Smooth muscle cell (in vitro differentiated cells): ENCODE measurements at regions not wholly inside any gene's neighbourhood (a gene's known extent, or its start where the extent isn't known, plus 50 kb on each side); places are given as distances from the start of the nearest gene placed in this dataset.

Source experiments
- DNase-seq: peaks from one replicate; lab custom pipeline; 2025; ENCODE audit not compliant: unreplicated experiment; lab: John Stamatoyannopoulos, UW
- H2AFZ ChIP-seq: fragments of 200-600 bp; sonication (generic); 2 replicates; pipeline ENCODE4 v1.6.0; 2016; ENCODE audit warnings: antibody characterized with exemption, low read depth, mild to moderate bottlenecking
- H3F3A ChIP-seq: fragments of 200-600 bp; sonication (generic); 2 replicates; pipeline ENCODE4 v1.6.0; 2017; ENCODE audit warnings: antibody characterized with exemption, low read depth
- H3K27ac ChIP-seq: fragments of 200-600 bp; sonication (generic); 2 replicates; pipeline ENCODE4 v1.5.1; 2016; ENCODE audit warnings: low read depth, mild to moderate bottlenecking
- H3K27me3 ChIP-seq: fragments of 200-600 bp; sonication (generic); 2 replicates; pipeline ENCODE4 v1.6.1; 2016; ENCODE audit warnings: low read depth, mild to moderate bottlenecking
- H3K36me3 ChIP-seq: fragments of 200-600 bp; sonication (generic); 2 replicates; pipeline ENCODE4 v1.5.1; 2016; ENCODE audit warnings: low read depth
- H3K4me1 ChIP-seq: fragments of 200-600 bp; sonication (generic); 2 replicates; pipeline ENCODE4 v1.5.1; 2016; ENCODE audit warnings: low read depth
- H3K4me2 ChIP-seq: fragments of 200-600 bp; sonication (generic); 2 replicates; pipeline ENCODE4 v1.6.0; 2016; ENCODE audit warnings: mild to moderate bottlenecking
- H3K4me3 ChIP-seq: fragments of 200-600 bp; sonication (generic); 2 replicates; pipeline ENCODE4 v1.5.1; 2016; ENCODE audit warnings: mild to moderate bottlenecking
- H3K79me2 ChIP-seq: fragments of 200-600 bp; sonication (generic); 2 replicates; pipeline ENCODE4 v1.6.0; 2016; ENCODE audit warnings: low read depth, mild to moderate bottlenecking
- H3K9ac ChIP-seq: fragments of 200-600 bp; sonication (generic); 2 replicates; pipeline ENCODE4 v1.6.0; 2016; ENCODE audit warnings: low read depth
- H3K9me3 ChIP-seq: fragments of 200-600 bp; sonication (generic); replicated peaks from 2 replicates; pipeline ENCODE4 v1.5.1; 2016; ENCODE audit warnings: low read depth
- H4K20me1 ChIP-seq: fragments of 200-600 bp; sonication (generic); 2 replicates; pipeline ENCODE4 v1.6.0; 2016; ENCODE audit warnings: low read depth
- CTCF ChIP-seq: fragments of 200-600 bp; sonication (generic); IDR thresholded peaks from 2 replicates; pipeline ENCODE4 v1.5.1; 2017; ENCODE audit warnings: borderline replicate concordance, mild to moderate bottlenecking, antibody characterized with exemption; ENCODE audit not compliant: insufficient read depth, poor library complexity, severe bottlenecking
- WGBS: methylation state at CpG from one replicate; pipeline ENCODE4 v1.1.7; 2016; ENCODE audit warnings: low lambda C conversion rate; 5-methylcytosine and 5-hydroxymethylcytosine counted together

- H3F3A ChIP-seq, result no peaks in the 10 kb centered on the region
- no peak overlapping the region for H2AFZ ChIP-seq
- no peaks in the 10 kb centered on the region for H3K9me3 ChIP-seq
- no peak for DNase-seq
- WGBS, result 95% methylated on average over 12 of the region's 12 CpGs
- H3K9ac ChIP-seq, result no peak overlapping the region
- peaks cover 40% of the 10 kb centered on the region for H3K27me3 ChIP-seq
- no peaks in the 10 kb centered on the region for H3K36me3 ChIP-seq
- no peak overlapping the region for H3K27ac ChIP-seq
- H4K20me1 ChIP-seq, result no peaks in the 10 kb centered on the region
- no peaks in the 10 kb centered on the region for H3K4me1 ChIP-seq
- no peak for TF ChIP-seq CTCF
- H3K4me3 ChIP-seq, result no peak overlapping the region
- no peak overlapping the region for H3K4me2 ChIP-seq
- no peaks in the 10 kb centered on the region for H3K79me2 ChIP-seq
These were observed 144.3 kb upstream of the SPACA1 start for GRCh38 chr6:87903323-87903722.

- no peak overlapping the region for H3K9ac ChIP-seq
- no peak overlapping the region for H3K4me2 ChIP-seq
- no peak overlapping the region for H3K27ac ChIP-seq
- no peaks in the 10 kb centered on the region for H3F3A ChIP-seq
- no peak for DNase-seq
- peaks cover 40% of the 10 kb centered on the region for H3K27me3 ChIP-seq
- no peak overlapping the region for H3K4me3 ChIP-seq
- no peaks in the 10 kb centered on the region for H3K4me1 ChIP-seq
- H3K79me2 ChIP-seq, result no peaks in the 10 kb centered on the region
- no peak for TF ChIP-seq CTCF
- H2AFZ ChIP-seq, result no peak overlapping the region
- H4K20me1 ChIP-seq, result no peaks in the 10 kb centered on the region
- no peaks in the 10 kb centered on the region for H3K9me3 ChIP-seq
- no peaks in the 10 kb centered on the region for H3K36me3 ChIP-seq
These were observed 145.3 kb upstream of the SPACA1 start for GRCh38 chr6:87902383-87902782.

- Histone ChIP-seq H3K4me3 (no peak overlapping the region), H3K27ac (no peak overlapping the region), H3K4me2 (no peak overlapping the region), H3F3A (no peaks in the 10 kb centered on the region), H3K36me3 (no peaks in the 10 kb centered on the region), H2AFZ (no peak overlapping the region), H4K20me1 (no peaks in the 10 kb centered on the region), H3K9ac (no peak overlapping the region), H3K4me1 (no peaks in the 10 kb centered on the region), H3K9me3 (no peaks in the 10 kb centered on the region), H3K27me3 (peaks cover 40% of the 10 kb centered on the region), H3K79me2 (no peaks in the 10 kb centered on the region)
- WGBS, result 56% methylated on average over 1 of the region's 1 CpG
- TF ChIP-seq CTCF, result no peak
- no peak for DNase-seq
These were observed 146.0 kb upstream of the SPACA1 start for GRCh38 chr6:87901613-87902012.

GRCh38 chr6:87900160-87900698 is 147.4 kb upstream of the SPACA1 start:
- no peaks in the 10 kb centered on the region for H4K20me1 ChIP-seq
- no peaks in the 10 kb centered on the region for H3K9me3 ChIP-seq
- DNase-seq, result no peak
- no peaks in the 10 kb centered on the region for H3K36me3 ChIP-seq
- no peaks in the 10 kb centered on the region for H3K79me2 ChIP-seq
- 93% methylated on average over 6 of the region's 6 CpGs for WGBS
- H3K27ac ChIP-seq, result no peak overlapping the region
- no peak for TF ChIP-seq CTCF
- no peaks in the 10 kb centered on the region for H3F3A ChIP-seq
- peaks cover 40% of the 10 kb centered on the region for H3K27me3 ChIP-seq
- H3K4me3 ChIP-seq, result no peak overlapping the region
- H3K4me1 ChIP-seq, result no peaks in the 10 kb centered on the region
- H3K4me2 ChIP-seq, result no peak overlapping the region
- H2AFZ ChIP-seq, result no peak overlapping the region
- no peak overlapping the region for H3K9ac ChIP-seq
